ENCODE measurements at regions not wholly inside any gene's neighbourhood (a gene's known extent, or its start where the extent isn't known, plus 50 kb on each side); places are given as distances from the start of the nearest gene placed in this dataset.

- ChIA-PET POLR2A (no interaction called here), RAD21 (ENCODE audit: unreplicated experiment) (no interaction called here), SMC1A (ENCODE audit: uncharacterized antibody, unreplicated experiment) (no interaction called here), CTCF (no interaction called here)
- in situ Hi-C loops (cut with MboI), result no loop called here
- FAIRE-seq (no peak), DNase-seq (ENCODE audit: low read depth, low spot score) (no peak), ATAC-seq (no peak)
- intact Hi-C loops (cut with micrococcal nuclease; ENCODE audit: unreplicated experiment), result no loop called here
- H3K27ac ChIP-seq (ENCODE audit: control insufficient read depth, insufficient read depth), result no peak overlapping the region
- no peaks in the 10 kb centered on the region for H3K79me2 ChIP-seq (ENCODE audit: control insufficient read depth, insufficient read depth, low read length)
- no peak overlapping the region for H3K9ac ChIP-seq (ENCODE audit: control insufficient read depth, insufficient read depth, low read length)
- no TSS peak for BruUV-seq (replicated peaks)
- TF ChIP-seq ATF7 (IDR thresholded peaks at IDR 0.05; ENCODE audit: low read depth) (no peak), CEBPB (IDR thresholded peaks at IDR 0.05; ENCODE audit: borderline replicate concordance in 1 of 2, low read depth in 2 of 2, low read length in 2 of 2) (no peak), TAF1 (IDR thresholded peaks at IDR 0.05; ENCODE audit: borderline replicate concordance, low read depth, low read length) (no peak), ZNF217 (IDR thresholded peaks at IDR 0.05) (no peak), ATF3 (IDR thresholded peaks at IDR 0.05; ENCODE audit: borderline replicate concordance, extremely low read depth, low read depth, low read length) (no peak), BHLHE40 (IDR thresholded peaks at IDR 0.05; ENCODE audit: borderline replicate concordance in 1 of 2, low read depth in 2 of 2, low read length in 1 of 2) (no peak)
- no peak overlapping the region for H2AFZ ChIP-seq (ENCODE audit: control insufficient read depth, low read depth, low read length)
- no peaks in the 10 kb centered on the region for H4K20me1 ChIP-seq (ENCODE audit: control insufficient read depth, insufficient read depth)
- H3K4me3 ChIP-seq, result no peak overlapping the region
- 72% methylated on average over 27 of the region's 27 CpGs for WGBS (ENCODE audit: insufficient coverage, insufficient replicate concordance, low lambda C conversion rate, missing lambda C conversion rate)
- H3K36me3 ChIP-seq (ENCODE audit: control insufficient read depth in 2 of 2, insufficient read depth in 2 of 2, low read length in 1 of 2), result no peaks in the 10 kb centered on the region
- H3K4me2 ChIP-seq (ENCODE audit: control insufficient read depth, insufficient read depth), result no peak overlapping the region
- no peaks in the 10 kb centered on the region for H3K27me3 ChIP-seq (replicated peaks in 1 of 2; ENCODE audit: control insufficient read depth in 2 of 2, insufficient read depth in 2 of 2, low read length in 1 of 2)
- H3K9me3 ChIP-seq (replicated peaks; ENCODE audit: control insufficient read depth, insufficient read depth, low read length), result no peaks in the 10 kb centered on the region
- H3K4me1 ChIP-seq (ENCODE audit: control insufficient read depth, insufficient read depth, low read length), result no peaks in the 10 kb centered on the region
Measured at GRCh38 chr1:163422738-163423404, 101.1 kb downstream of the NUF2 start.
